HepG2 (cell line): ENCODE measurements at regions not wholly inside any gene's neighbourhood (a gene's known extent, or its start where the extent isn't known, plus 50 kb on each side); places are given as distances from the start of the nearest gene placed in this dataset.

ENCODE experiments used
- CC2D1A ChIP-seq: sonication (generic); formaldehyde crosslinking; IDR thresholded peaks from 2 replicates; pipeline ENCODE4 v1.8.1; 2023; ENCODE audit warnings: mild to moderate bottlenecking, missing genetic modification reagents
- ESRRA ChIP-seq: sonication (generic); formaldehyde crosslinking; IDR thresholded peaks from 2 replicates; pipeline ENCODE4 v1.5.1; 2020; ENCODE audit warnings: mild to moderate bottlenecking, low read depth, missing genetic modification reagents
- GATAD1 ChIP-seq: IDR thresholded peaks from 2 replicates; pipeline ENCODE4 v1.6.1; 2016; ENCODE audit warnings: missing genetic modification reagents, missing compliant biosample characterization
- KDM6A ChIP-seq: IDR thresholded peaks from 2 replicates; pipeline ENCODE4 v1.6.1; 2016; ENCODE audit warnings: low read depth
- NCOA1 ChIP-seq: sonication (generic); formaldehyde crosslinking; IDR thresholded peaks from 2 replicates; pipeline ENCODE4 v1.9.0; 2021; ENCODE audit warnings: missing genetic modification reagents
- NR1H2 ChIP-seq: sonication (generic); formaldehyde crosslinking; IDR thresholded peaks from 2 replicates; pipeline ENCODE4 v1.8.1; 2022; ENCODE audit warnings: low read depth, missing genetic modification reagents, borderline replicate concordance
- ONECUT2 ChIP-seq: sonication (generic); formaldehyde crosslinking; IDR thresholded peaks from 2 replicates; pipeline ENCODE4 v1.4.0; 2020; ENCODE audit warnings: missing genetic modification reagents
- SALL1 ChIP-seq: sonication (generic); formaldehyde crosslinking; IDR thresholded peaks from 2 replicates; pipeline ENCODE4 v1.8.0; 2022; ENCODE audit warnings: mild to moderate bottlenecking, missing genetic modification reagents
- SATB2 ChIP-seq: sonication (generic); formaldehyde crosslinking; IDR thresholded peaks from 2 replicates; pipeline ENCODE4 v1.5.0; 2020; ENCODE audit warnings: missing genetic modification reagents
- TCF7L2 ChIP-seq: IDR thresholded peaks from 2 replicates; pipeline ENCODE4 v1.6.1; 2011; ENCODE audit warnings: mild to moderate bottlenecking, low read depth, low read length, moderate library complexity
- ZBTB3 ChIP-seq: sonication (generic); formaldehyde crosslinking; IDR thresholded peaks from 2 replicates; pipeline ENCODE4 v1.4.0; 2020; ENCODE audit warnings: low read depth, mild to moderate bottlenecking, moderate library complexity, missing genetic modification reagents, borderline replicate concordance
- ZBTB38 ChIP-seq: sonication (generic); formaldehyde crosslinking; IDR thresholded peaks from 2 replicates; pipeline ENCODE4 v1.5.1; 2020; ENCODE audit warnings: mild to moderate bottlenecking, missing genetic modification reagents
- ZNF124 ChIP-seq: sonication (generic); formaldehyde crosslinking; IDR thresholded peaks from 2 replicates; pipeline ENCODE4 v1.4.0; 2020; ENCODE audit warnings: missing genetic modification reagents
- ZNF207 ChIP-seq: fragments of 450-650 bp; IDR thresholded peaks from 2 replicates; pipeline ENCODE4 v1.6.1; 2016; ENCODE audit warnings: antibody characterized with exemption, borderline replicate concordance
- ZNF34 ChIP-seq: sonication (generic); formaldehyde crosslinking; IDR thresholded peaks from 2 replicates; pipeline ENCODE4 v1.4.0; 2020; ENCODE audit warnings: mild to moderate bottlenecking, missing genetic modification reagents, borderline replicate concordance
- ZNF563 ChIP-seq: sonication (generic); formaldehyde crosslinking; IDR thresholded peaks from 2 replicates; pipeline ENCODE4 v1.8.0; 2022; ENCODE audit warnings: mild to moderate bottlenecking, moderate library complexity, missing genetic modification reagents
- ZNF644 ChIP-seq: IDR thresholded peaks from 2 replicates; pipeline ENCODE4 v1.6.1; 2016; ENCODE audit warnings: low read depth
- ZSCAN21 ChIP-seq: sonication (generic); formaldehyde crosslinking; IDR thresholded peaks from 2 replicates; pipeline ENCODE4 v1.8.0; 2022; ENCODE audit warnings: mild to moderate bottlenecking, missing genetic modification reagents, moderate library complexity, borderline replicate concordance
- ZSCAN22 ChIP-seq: sonication (generic); formaldehyde crosslinking; IDR thresholded peaks from 2 replicates; pipeline ENCODE4 v1.4.0; 2020; ENCODE audit warnings: mild to moderate bottlenecking, missing genetic modification reagents
- TF ChIP-seq, protein P1 (sequence below): sonication (generic); formaldehyde crosslinking; IDR thresholded peaks from 2 replicates; pipeline ENCODE4 v1.4.0; 2020; ENCODE audit warnings: missing genetic modification reagents
- TF ChIP-seq, protein P2 (sequence below): sonication (generic); formaldehyde crosslinking; IDR thresholded peaks from 2 replicates; pipeline ENCODE4 v1.8.1; 2022; ENCODE audit warnings: mild to moderate bottlenecking, missing genetic modification reagents
- TF ChIP-seq, protein P3 (sequence below): IDR thresholded peaks from 2 replicates; pipeline ENCODE4 v1.6.1; 2016; ENCODE audit warnings: mild to moderate bottlenecking, missing biosample characterization, missing genetic modification reagents
- TF ChIP-seq, protein P4 (sequence below): sonication (generic); formaldehyde crosslinking; IDR thresholded peaks from 2 replicates; pipeline ENCODE4 v1.4.0; 2020; ENCODE audit warnings: missing genetic modification reagents, borderline replicate concordance

DNA sequence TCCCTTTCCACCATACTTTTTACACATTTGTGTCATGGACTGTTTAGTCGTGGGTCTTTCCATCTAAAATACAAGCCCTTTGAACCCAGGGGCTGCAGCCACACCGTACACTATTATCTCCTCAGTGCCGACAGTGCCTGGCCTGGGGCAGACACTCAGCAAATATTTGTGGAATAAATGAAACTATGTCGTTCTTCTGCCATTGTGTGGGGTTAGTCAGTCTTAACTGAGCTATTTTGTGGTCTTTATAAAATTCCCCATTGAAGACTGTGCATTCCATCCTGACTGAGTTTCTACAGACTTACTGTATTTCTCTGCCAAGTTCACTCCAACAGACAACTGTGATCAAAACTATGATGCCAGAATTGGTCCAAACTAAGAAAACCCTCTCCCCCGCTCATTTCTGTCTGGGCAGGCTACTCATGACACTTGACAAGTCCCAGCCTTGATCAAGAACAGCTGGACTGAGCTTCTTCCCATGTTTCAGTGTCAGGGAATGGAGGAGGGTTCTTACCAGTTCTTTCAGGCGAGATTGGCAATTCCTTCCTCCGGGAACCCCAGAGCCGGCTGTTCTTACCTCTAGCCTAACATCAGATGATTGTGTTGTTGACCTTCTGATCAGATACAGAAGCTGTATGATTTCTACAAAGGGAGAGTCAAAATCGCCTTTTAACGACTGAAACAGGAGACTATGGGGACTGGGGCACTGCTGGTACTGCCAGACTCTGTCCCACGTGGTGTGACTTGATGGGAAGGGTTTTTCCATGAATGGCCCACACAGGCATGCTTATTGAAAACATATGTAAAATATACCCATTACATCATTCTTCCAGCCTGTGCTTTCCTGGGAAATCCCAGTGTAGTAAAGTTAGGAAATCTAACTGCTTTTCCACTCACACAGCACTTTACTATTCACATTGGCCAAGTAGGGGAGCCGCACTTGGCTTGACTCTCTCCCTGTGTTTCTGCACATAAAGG is 77.4 kb upstream of the NPAS2 start (continued):
- TF ChIP-seq, protein P1, sequence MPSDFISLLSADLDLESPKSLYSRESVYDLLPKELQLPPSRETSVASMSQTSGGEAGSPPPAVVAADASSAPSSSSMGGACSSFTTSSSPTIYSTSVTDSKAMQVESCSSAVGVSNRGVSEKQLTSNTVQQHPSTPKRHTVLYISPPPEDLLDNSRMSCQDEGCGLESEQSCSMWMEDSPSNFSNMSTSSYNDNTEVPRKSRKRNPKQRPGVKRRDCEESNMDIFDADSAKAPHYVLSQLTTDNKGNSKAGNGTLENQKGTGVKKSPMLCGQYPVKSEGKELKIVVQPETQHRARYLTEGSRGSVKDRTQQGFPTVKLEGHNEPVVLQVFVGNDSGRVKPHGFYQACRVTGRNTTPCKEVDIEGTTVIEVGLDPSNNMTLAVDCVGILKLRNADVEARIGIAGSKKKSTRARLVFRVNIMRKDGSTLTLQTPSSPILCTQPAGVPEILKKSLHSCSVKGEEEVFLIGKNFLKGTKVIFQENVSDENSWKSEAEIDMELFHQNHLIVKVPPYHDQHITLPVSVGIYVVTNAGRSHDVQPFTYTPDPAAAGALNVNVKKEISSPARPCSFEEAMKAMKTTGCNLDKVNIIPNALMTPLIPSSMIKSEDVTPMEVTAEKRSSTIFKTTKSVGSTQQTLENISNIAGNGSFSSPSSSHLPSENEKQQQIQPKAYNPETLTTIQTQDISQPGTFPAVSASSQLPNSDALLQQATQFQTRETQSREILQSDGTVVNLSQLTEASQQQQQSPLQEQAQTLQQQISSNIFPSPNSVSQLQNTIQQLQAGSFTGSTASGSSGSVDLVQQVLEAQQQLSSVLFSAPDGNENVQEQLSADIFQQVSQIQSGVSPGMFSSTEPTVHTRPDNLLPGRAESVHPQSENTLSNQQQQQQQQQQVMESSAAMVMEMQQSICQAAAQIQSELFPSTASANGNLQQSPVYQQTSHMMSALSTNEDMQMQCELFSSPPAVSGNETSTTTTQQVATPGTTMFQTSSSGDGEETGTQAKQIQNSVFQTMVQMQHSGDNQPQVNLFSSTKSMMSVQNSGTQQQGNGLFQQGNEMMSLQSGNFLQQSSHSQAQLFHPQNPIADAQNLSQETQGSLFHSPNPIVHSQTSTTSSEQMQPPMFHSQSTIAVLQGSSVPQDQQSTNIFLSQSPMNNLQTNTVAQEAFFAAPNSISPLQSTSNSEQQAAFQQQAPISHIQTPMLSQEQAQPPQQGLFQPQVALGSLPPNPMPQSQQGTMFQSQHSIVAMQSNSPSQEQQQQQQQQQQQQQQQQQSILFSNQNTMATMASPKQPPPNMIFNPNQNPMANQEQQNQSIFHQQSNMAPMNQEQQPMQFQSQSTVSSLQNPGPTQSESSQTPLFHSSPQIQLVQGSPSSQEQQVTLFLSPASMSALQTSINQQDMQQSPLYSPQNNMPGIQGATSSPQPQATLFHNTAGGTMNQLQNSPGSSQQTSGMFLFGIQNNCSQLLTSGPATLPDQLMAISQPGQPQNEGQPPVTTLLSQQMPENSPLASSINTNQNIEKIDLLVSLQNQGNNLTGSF = no peak
- no peak for TF ChIP-seq ZNF207
- no peak for TF ChIP-seq ZNF34 (CRISPR knock-in tag)
- peak; percentile 39; the same call in 1 of the 2 replicates for TF ChIP-seq ZNF563 (CRISPR knock-in tag)
- TF ChIP-seq NCOA1 (CRISPR knock-in tag) = no peak
- TF ChIP-seq, protein P2, sequence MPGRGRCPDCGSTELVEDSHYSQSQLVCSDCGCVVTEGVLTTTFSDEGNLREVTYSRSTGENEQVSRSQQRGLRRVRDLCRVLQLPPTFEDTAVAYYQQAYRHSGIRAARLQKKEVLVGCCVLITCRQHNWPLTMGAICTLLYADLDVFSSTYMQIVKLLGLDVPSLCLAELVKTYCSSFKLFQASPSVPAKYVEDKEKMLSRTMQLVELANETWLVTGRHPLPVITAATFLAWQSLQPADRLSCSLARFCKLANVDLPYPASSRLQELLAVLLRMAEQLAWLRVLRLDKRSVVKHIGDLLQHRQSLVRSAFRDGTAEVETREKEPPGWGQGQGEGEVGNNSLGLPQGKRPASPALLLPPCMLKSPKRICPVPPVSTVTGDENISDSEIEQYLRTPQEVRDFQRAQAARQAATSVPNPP (CRISPR knock-in tag) = no peak
- no peak for TF ChIP-seq ZBTB38
- no peak for TF ChIP-seq NR1H2
- no peak for TF ChIP-seq ZBTB3 (CRISPR knock-in tag)
- no peak for TF ChIP-seq ESRRA (CRISPR knock-in tag)
- no peak for TF ChIP-seq ZSCAN22
- TF ChIP-seq SALL1 = peak; percentile 64
- no peak for TF ChIP-seq KDM6A (CRISPR knock-in tag)
- TF ChIP-seq, protein P3, sequence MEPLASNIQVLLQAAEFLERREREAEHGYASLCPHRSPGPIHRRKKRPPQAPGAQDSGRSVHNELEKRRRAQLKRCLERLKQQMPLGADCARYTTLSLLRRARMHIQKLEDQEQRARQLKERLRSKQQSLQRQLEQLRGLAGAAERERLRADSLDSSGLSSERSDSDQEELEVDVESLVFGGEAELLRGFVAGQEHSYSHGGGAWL = no peak
- no peak for TF ChIP-seq TCF7L2
- no peak for TF ChIP-seq CC2D1A
- TF ChIP-seq ONECUT2 (CRISPR knock-in tag) = no peak
- no peak for TF ChIP-seq GATAD1
- TF ChIP-seq ZNF644 (CRISPR knock-in tag) = peak; percentile 58; the same call in 1 of the 2 replicates
- no peak for TF ChIP-seq SATB2 (CRISPR knock-in tag)
- TF ChIP-seq ZNF124 = no peak
- 0 out of 2 replicates have a peak, but pooled peaks have one; percentile 44 for TF ChIP-seq ZSCAN21 (CRISPR knock-in tag)
- TF ChIP-seq, protein P4, sequence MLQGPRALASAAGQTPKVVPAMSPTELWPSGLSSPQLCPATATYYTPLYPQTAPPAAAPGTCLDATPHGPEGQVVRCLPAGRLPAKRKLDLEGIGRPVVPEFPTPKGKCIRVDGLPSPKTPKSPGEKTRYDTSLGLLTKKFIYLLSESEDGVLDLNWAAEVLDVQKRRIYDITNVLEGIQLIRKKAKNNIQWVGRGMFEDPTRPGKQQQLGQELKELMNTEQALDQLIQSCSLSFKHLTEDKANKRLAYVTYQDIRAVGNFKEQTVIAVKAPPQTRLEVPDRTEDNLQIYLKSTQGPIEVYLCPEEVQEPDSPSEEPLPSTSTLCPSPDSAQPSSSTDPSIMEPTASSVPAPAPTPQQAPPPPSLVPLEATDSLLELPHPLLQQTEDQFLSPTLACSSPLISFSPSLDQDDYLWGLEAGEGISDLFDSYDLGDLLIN (CRISPR knock-in tag) = no peak
